Myocyte (in vitro differentiated cells): ENCODE measurements at regions not wholly inside any gene's neighbourhood (a gene's known extent, or its start where the extent isn't known, plus 50 kb on each side); places are given as distances from the start of the nearest gene placed in this dataset.

Source experiments
- DNase-seq: peaks from one replicate; pipeline ENCODE4 v3.0.0-alpha.2; 2012; ENCODE audit warnings: low read depth

- DNase-seq = no peak
These were observed 460.4 kb upstream of the NAALADL2 start for GRCh38 chr3:174398761-174399160.

DNA sequence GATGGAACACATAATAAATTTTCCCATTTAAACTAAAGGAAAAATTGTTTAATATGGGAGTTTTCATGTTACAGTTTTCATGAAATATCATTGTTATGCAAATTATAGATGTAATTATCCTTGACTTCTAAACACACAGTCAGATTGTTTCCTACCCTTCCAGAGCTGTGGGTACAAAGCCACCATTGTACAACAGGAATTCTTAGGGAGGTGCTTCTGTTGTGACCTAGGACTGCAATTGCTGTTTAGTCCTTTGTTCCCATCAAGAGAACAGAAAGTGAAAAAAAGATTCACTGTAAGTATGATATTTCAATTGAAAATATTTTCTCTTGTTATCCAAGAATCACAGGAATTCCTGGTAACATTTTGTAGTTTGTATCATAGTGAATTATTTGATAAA, 455.3 kb upstream of the NAALADL2 start:
- DNase-seq = no peak

DNA sequence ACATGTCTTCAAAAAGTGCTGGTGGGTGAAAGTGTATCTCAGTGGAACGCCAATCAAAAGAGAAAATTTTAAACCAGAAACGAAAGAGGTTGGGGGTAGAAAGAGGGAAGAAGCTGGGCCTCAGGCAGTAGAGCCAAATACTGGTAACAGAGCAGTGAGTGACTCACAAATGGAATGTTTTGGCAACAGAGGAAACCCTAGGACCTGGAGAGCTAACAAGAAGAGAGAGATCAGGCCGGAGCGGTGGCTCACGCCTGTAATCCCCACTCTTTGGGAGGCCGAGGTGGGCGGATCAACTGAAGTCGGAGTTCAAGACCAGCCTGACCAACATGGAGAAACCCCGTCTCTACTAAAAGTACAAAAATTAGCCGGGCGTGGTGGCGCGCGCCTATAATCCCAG, 450.8 kb upstream of the NAALADL2 start:
- DNase-seq = peak; percentile 4

GRCh38 chr3:174409086-174409743, 449.9 kb upstream of the NAALADL2 start:
- no peak for DNase-seq

DNA sequence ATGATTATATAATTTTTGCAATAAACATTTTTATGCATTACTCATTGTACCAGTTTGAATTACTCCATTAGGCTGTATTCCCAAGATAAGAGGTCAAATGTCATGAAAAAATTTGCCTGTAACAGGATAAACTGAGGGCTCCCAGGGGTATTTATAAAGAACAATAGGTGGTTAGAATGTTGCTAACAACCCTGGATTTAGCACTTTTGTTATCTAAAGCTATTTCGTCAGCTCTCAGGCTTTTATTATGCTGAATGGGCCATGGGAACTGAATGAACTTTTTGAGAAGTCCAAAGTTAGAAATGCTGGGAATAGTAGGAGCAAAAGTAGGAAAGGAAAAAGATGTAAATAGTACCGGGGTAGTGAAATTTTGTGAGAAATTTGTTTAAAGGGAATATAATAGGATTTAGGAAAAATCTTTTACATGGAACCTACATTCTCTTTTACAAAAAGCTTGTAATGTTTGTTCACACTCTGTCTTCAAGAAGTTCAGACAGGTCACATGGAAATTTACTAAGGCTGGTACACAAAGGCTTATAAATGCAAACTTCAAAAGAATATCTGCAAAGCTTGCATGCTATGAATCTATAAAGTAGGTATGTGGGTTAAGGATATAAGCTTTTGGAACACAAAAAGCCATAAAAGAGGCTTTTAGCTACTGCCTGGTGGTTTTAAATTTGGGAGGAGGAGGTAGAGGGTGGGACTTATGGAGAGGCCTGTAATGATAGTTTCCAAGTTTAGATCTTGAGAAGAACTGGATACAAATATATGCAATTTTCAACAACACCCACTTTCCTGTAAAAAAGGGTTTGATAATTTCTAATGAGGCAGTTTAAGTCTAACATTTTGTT, 445.8 kb upstream of the NAALADL2 start:
- DNase-seq = no peak

- DNase-seq = no peak
These were observed 444.2 kb upstream of the NAALADL2 start for GRCh38 chr3:174414902-174415301.

GRCh38 chr3:174417573-174417972, 441.6 kb upstream of the NAALADL2 start:
- no peak for DNase-seq

DNA sequence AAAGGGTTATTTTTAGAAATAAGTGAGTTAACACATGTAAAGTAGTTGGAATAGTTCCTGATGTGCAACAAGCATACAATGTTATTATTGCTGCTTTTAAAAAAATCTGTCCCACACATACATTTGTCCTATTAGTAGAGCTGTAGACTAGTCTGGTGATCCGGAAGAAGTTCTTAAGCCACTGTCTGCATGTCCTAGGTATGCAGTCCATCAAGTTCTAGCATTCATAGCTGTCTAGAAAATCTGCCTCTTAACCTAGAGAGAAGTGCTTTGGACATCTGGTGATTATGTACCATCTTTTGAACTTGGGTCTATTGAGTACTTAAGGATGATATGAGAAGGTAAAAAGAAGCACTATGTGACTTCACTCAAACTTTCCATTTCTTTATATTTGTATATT, 439.9 kb upstream of the NAALADL2 start:
- no peak for DNase-seq

DNA sequence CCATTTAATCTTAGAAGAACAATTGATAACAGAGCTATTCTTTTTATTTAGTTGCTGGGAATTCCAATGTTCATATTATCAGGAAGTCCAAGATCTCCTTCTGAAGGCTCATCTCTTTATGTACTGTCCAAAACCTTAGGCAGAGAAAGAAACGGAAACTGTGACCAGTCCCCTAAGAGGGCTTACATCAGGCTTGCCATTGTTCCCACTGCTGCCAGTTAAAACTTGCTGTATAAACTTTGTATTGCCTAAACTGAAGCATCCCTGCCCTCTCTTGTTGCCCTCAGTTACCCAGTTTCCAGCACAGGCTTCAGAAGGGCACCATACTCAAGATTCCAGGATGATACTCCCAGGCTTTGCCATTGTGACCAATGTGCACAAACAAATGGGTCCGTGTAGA, 435.2 kb upstream of the NAALADL2 start:
- DNase-seq = no peak

- no peak for DNase-seq
These were observed 434.5 kb upstream of the NAALADL2 start for GRCh38 chr3:174424656-174425055.

DNA sequence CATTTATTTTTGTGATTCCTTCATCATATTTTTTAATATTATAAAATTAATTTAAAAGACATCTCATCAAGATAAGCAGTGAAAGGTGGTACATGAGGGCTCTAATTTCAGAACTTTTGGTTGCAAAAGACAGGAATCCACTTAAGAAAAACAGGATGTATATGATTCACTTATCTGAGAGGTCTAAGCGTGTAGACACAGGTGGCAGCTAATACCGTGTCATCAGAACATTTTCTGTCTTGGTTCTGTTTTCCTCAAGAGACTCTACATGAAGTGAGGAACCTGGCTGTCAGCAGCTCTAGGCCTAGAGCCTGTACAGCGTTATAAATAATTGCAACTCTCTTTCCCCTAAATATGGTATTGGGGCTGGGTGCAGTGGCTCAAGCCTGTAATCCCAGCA, 433.7 kb upstream of the NAALADL2 start:
- no peak for DNase-seq

GRCh38 chr3:174430986-174431385, 428.1 kb upstream of the NAALADL2 start:
- DNase-seq = peak; percentile 40

- peak; percentile 16 for DNase-seq
These were observed 427.4 kb upstream of the NAALADL2 start for GRCh38 chr3:174431717-174432116.

GRCh38 chr3:174436367-174436766, 422.8 kb upstream of the NAALADL2 start:
- DNase-seq = no peak

DNA sequence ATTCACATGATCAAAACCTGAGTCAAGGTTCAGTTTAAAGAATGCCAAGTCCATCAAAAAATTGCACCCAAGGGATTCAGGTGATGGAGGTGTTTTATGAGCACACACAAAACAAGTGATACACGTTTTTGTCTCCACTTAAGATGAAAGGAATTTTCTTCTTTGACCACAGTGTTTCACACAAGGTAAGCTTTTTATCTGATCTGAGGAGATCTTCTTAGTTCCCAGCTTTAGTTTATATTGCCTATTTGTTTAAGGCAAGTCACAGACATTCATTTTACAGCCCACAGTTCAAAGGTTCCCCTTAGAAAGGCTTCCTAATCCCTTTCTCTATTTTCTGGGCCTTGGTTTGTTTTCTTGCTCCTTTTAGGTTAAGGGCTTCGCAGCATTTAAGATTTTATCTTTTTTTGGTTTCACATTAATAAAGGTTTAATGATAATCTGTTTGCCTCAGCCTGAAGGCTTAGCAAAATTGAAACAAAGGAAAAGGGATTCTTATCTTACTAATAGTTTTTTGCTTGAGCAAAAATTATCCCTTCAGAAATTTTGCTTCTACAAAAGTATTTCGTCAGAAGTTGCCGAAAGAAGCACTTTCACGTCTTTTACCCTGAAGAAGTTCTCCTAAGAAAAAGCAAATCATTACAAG, 420.5 kb upstream of the NAALADL2 start:
- peak; percentile 11 for DNase-seq

DNA sequence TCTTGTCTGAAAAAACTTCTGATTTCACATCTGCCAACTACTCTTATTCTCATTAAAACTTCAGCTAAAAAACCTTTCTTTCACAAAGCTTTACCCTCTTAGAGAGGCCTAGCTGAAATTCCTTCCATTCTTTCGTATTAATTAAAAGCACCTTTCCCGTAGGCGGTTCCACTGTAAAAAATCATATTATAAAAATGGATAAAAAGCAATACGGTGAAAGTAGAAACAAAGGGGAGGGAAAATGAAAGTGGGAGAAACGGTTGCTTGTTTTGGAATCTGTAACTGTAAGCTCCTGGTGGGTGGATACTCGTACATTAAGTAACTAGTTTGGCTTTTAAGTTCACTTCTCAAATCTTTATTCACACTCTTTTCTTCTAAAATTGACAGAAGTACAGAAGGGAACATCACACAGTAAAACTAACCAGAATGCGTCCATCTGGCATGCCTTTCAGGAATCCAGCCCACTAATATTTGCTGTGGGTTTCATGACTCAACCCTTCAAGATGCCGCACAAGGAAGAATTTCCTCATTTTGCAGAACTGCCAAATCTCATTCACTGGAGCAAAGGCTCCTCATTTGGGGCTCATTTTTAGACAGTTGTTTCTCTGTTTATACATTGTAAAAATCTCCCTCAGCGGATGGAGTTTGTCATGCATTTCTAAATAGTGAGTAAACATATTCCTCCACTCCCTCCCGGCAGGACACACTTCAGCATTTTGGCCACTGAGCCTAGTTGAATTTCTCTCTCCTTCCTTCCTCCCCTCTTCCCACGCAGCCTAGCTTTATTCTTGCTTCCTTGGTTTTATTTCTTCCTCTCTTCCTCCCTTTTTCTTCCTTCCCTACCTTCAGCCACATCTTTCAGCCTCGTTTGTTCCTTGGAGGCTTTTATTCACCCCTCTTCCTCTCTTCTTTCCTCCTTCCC, 419.5 kb upstream of the NAALADL2 start:
- peak; percentile 90 for DNase-seq

DNA sequence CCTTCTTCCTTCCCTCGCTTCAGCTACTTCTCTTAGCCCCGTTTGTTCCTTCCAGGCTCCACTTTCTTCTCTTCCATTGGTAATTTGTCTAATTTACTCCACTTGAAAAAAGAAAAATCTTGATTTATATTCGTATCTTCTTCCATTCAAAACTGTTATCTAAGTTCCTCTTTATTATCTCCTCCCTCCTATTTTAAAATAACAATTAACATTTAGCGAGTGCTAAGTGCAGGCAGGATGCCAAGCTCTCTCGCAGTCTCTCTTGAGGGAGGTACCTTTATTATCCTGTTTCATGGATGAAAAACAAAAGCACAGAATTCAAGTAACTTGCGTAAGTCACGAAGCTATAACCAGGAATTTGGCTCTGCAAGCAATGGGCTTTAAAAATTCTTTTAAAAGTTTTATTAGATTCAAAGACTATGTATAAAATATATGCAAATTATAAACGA, 418.9 kb upstream of the NAALADL2 start:
- no peak for DNase-seq

GRCh38 chr3:174440741-174441587, 418.2 kb upstream of the NAALADL2 start:
- peak; percentile 94 for DNase-seq

DNA sequence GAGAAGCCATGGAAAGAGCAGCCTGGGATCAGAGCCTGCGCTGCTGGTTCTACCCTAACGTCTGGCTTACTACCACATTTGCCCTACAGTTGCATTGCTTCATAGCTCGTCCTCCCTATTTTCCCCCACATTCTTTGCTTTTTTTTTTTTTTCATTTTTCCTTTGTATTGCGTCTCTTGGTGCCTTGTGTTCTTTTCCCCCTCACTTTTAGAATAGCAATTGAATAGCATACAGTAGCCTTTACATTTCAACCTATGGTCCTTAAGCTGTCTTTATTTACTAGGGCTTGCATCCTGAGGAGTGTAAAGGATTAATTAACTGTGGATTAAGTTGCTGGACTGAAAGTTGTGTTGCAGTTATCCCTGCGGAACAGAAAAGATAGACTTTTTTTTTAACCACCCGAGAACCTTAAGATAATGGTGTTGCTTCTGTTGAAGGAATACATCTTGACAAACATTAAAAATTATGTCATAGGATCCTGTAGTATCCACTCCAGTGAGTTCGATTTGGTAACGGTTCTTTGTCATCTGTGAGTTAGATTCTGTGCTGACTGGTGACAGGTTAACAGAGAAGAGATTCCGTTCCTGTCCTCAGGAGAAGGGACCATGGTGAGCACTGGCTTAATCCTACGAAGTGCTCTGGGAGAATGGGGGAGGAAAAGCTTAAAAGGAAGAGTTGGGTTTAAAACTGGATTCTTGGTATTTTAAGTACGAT, 417.4 kb upstream of the NAALADL2 start:
- peak; percentile 37 for DNase-seq

DNA sequence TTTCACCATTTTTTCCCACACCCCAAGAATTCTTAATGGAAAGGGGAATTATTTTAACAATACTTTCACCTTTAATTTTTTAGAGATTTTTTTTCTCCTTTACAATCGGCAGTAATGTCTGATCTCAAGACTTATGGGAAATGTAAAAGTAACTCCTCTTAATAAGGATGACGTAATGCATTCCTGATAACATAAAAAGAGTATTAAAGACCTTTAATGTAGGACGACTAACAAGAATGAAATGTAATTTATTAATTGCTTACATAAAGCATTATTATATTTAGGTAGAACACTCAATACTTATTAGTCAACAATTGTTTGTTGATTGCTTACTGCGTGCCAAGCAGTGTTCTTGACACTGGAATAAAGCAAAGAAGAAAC, 416.8 kb upstream of the NAALADL2 start:
- DNase-seq = no peak
